OCI-LY3 (cell line): ENCODE measurements at regions not wholly inside any gene's neighbourhood (a gene's known extent, or its start where the extent isn't known, plus 50 kb on each side); places are given as distances from the start of the nearest gene placed in this dataset.

ENCODE experiments used
- H2AFZ ChIP-seq: fragments of 200-600, 300-600 bp; shearing (Covaris generic); 2 replicates; pipeline ENCODE4 v1.6.0; 2014; ENCODE audit warnings: antibody characterized with exemption, low read depth, low read length
- H3K27ac ChIP-seq: fragments of 200-600, 300-600 bp; sonication (generic); 2 replicates; pipeline ENCODE4 v1.5.1; 2014; ENCODE audit warnings: mild to moderate bottlenecking, low read length, moderate library complexity, mixed read lengths
- H3K27me3 ChIP-seq: fragments of 200-600, 300-600 bp; sonication (generic); 2 replicates; pipeline ENCODE4 v1.6.1; 2014; ENCODE audit warnings: low read depth, low read length, mixed read lengths
- H3K36me3 ChIP-seq: fragments of 200-600, 300-600 bp; sonication (generic); replicated peaks from 2 replicates; pipeline ENCODE3; 2014; ENCODE audit warnings: low read depth, low read length, mixed read lengths
- H3K4me1 ChIP-seq: fragments of 300-600, 200-600 bp; sonication (generic); 2 replicates; pipeline ENCODE4 v1.6.1; 2014; ENCODE audit warnings: low read length, mixed read lengths
- H3K4me2 ChIP-seq: fragments of 200-600, 300-600 bp; sonication (generic); 2 replicates; pipeline ENCODE4 v1.6.1; 2014; ENCODE audit warnings: low read length, mixed read lengths
- H3K4me3 ChIP-seq: fragments of 300-600, 200-600 bp; sonication (generic); 2 replicates; pipeline ENCODE4 v1.5.1; 2014; ENCODE audit warnings: antibody characterized with exemption, mild to moderate bottlenecking, low read length, moderate library complexity
- H3K79me2 ChIP-seq: fragments of 300-600, 200-600 bp; shearing (Covaris generic); 2 replicates; pipeline ENCODE4 v1.6.1; 2014; ENCODE audit warnings: mild to moderate bottlenecking, low read length, mixed read lengths
- H3K9ac ChIP-seq: fragments of 300-600, 200-600 bp; shearing (Covaris generic); 2 replicates; pipeline ENCODE4 v1.6.0; 2014; ENCODE audit warnings: mild to moderate bottlenecking, low read length, moderate library complexity
- H3K9me3 ChIP-seq: fragments of 200-600, 300-600 bp; shearing (Covaris generic); 2 replicates; pipeline ENCODE4 v1.6.1; 2014; ENCODE audit warnings: low read length, mixed read lengths; ENCODE audit not compliant: insufficient read depth
- H4K20me1 ChIP-seq: fragments of 200-600, 300-600 bp; sonication (generic); 2 replicates; pipeline ENCODE4 v1.6.1; 2016; ENCODE audit warnings: low read length, mixed read lengths; ENCODE audit not compliant: insufficient read depth
- CTCF ChIP-seq: fragments of 200-600, 300-600 bp; sonication (generic); IDR thresholded peaks from 2 replicates; pipeline ENCODE4 v1.5.1; 2014; ENCODE audit warnings: antibody characterized with exemption, low read length, low read depth
- EZH2phosphoT487 ChIP-seq: fragments of 200-600 bp; shearing (Covaris generic); IDR thresholded peaks from 2 replicates; pipeline ENCODE4 v1.6.1; 2018; ENCODE audit warnings: antibody characterized with exemption, mixed run types, low read depth

- H3K36me3 ChIP-seq, result no peaks in the 10 kb centered on the region
- H3K27ac ChIP-seq, result no peak overlapping the region
- no peak overlapping the region for H2AFZ ChIP-seq
- H3K9ac ChIP-seq, result no peak overlapping the region
- H3K27me3 ChIP-seq, result no peaks in the 10 kb centered on the region
- H3K9me3 ChIP-seq, result no peaks in the 10 kb centered on the region
- no peak overlapping the region for H3K4me2 ChIP-seq
- H3K4me1 ChIP-seq, result no peaks in the 10 kb centered on the region
- H3K79me2 ChIP-seq, result no peaks in the 10 kb centered on the region
- no peak overlapping the region for H3K4me3 ChIP-seq
- TF ChIP-seq CTCF (no peak), EZH2phosphoT487 (no peak)
- H4K20me1 ChIP-seq, result no peaks in the 10 kb centered on the region
These were observed 83.1 kb upstream of the CHRM3 start for GRCh38 chr1:239303289-239303688.

- Histone ChIP-seq H3K27ac (no peak overlapping the region), H3K9me3 (no peaks in the 10 kb centered on the region), H3K4me1 (no peaks in the 10 kb centered on the region), H3K36me3 (no peaks in the 10 kb centered on the region), H2AFZ (no peak overlapping the region), H3K27me3 (no peaks in the 10 kb centered on the region), H3K79me2 (no peaks in the 10 kb centered on the region), H3K9ac (no peak overlapping the region), H3K4me3 (no peak overlapping the region), H3K4me2 (no peak overlapping the region), H4K20me1 (no peaks in the 10 kb centered on the region)
- TF ChIP-seq EZH2phosphoT487 (no peak), CTCF (no peak)
These were observed 83.7 kb upstream of the CHRM3 start for GRCh38 chr1:239302696-239303095.

GRCh38 chr1:239301251-239301650, 85.1 kb upstream of the CHRM3 start:
- Histone ChIP-seq H3K27ac (no peak overlapping the region), H3K36me3 (no peaks in the 10 kb centered on the region), H3K4me1 (no peaks in the 10 kb centered on the region), H3K9me3 (no peaks in the 10 kb centered on the region), H2AFZ (no peak overlapping the region), H3K27me3 (no peaks in the 10 kb centered on the region), H3K9ac (no peak overlapping the region), H3K4me2 (no peak overlapping the region), H3K4me3 (no peak overlapping the region), H4K20me1 (no peaks in the 10 kb centered on the region), H3K79me2 (no peaks in the 10 kb centered on the region)
- TF ChIP-seq CTCF, result no peak
- TF ChIP-seq EZH2phosphoT487, result no peak

- TF ChIP-seq EZH2phosphoT487 (no peak), CTCF (no peak)
- no peak overlapping the region for H3K4me2 ChIP-seq
- no peak overlapping the region for H3K27ac ChIP-seq
- no peak overlapping the region for H3K4me3 ChIP-seq
- H3K79me2 ChIP-seq, result no peaks in the 10 kb centered on the region
- H3K27me3 ChIP-seq, result no peaks in the 10 kb centered on the region
- no peaks in the 10 kb centered on the region for H3K36me3 ChIP-seq
- H4K20me1 ChIP-seq, result no peaks in the 10 kb centered on the region
- no peak overlapping the region for H2AFZ ChIP-seq
- H3K4me1 ChIP-seq, result no peaks in the 10 kb centered on the region
- H3K9me3 ChIP-seq, result no peaks in the 10 kb centered on the region
- H3K9ac ChIP-seq, result no peak overlapping the region
These were observed 88.5 kb upstream of the CHRM3 start for GRCh38 chr1:239297910-239298309.
